NB4 (cell line): ENCODE measurements at regions not wholly inside any gene's neighbourhood (a gene's known extent, or its start where the extent isn't known, plus 50 kb on each side); places are given as distances from the start of the nearest gene placed in this dataset.

ENCODE experiments used
- DNase-seq: peaks from one replicate; pipeline ENCODE4 v3.0.0; 2010; ENCODE audit warnings: low read depth
- H3K4me3 ChIP-seq: one replicate; pipeline ENCODE4 v1.5.1; 2011; ENCODE audit warnings: mild to moderate bottlenecking, low read depth, low read length, moderate library complexity
- MYC ChIP-seq: IDR thresholded peaks from 2 replicates; pipeline ENCODE4 v1.6.1; 2011; ENCODE audit warnings: low read depth, low read length
- POLR2A ChIP-seq: IDR thresholded peaks from 2 replicates; pipeline ENCODE4 v1.6.1; 2011; ENCODE audit warnings: mild to moderate bottlenecking; ENCODE audit not compliant: insufficient read length; ENCODE audit errors: extremely low read depth
- TF ChIP-seq, protein P1 (sequence below): IDR thresholded peaks from one replicate; pipeline ENCODE4 v1.5.1; 2012; ENCODE audit warnings: low read depth, low read length
- TF ChIP-seq, protein P2 (sequence below): IDR thresholded peaks from 2 replicates; pipeline ENCODE4 v1.6.1; 2011; ENCODE audit warnings: low read depth, low read length

DNA sequence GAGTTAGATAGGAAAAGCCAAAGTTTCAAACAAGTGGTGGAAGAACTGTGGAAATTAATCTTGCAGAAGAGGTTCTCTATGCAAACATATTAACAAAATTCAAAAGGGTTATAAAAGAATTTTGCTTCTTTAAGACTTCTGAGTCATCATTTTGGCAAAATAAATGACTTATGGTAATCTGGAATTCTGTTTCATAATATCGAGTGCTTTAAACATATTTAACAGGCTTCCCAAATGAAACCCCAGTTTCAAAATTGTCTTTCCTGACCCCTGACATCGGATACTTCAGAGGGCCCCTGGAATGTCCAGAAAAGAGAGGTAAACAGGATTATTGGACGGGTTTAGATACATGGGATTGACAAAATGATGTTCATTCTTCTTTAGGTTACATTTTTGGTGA lies 444.6 kb downstream of the HTR7 start:
- no peak overlapping the region for H3K4me3 ChIP-seq
- no peak for DNase-seq
- TF ChIP-seq, protein P1, sequence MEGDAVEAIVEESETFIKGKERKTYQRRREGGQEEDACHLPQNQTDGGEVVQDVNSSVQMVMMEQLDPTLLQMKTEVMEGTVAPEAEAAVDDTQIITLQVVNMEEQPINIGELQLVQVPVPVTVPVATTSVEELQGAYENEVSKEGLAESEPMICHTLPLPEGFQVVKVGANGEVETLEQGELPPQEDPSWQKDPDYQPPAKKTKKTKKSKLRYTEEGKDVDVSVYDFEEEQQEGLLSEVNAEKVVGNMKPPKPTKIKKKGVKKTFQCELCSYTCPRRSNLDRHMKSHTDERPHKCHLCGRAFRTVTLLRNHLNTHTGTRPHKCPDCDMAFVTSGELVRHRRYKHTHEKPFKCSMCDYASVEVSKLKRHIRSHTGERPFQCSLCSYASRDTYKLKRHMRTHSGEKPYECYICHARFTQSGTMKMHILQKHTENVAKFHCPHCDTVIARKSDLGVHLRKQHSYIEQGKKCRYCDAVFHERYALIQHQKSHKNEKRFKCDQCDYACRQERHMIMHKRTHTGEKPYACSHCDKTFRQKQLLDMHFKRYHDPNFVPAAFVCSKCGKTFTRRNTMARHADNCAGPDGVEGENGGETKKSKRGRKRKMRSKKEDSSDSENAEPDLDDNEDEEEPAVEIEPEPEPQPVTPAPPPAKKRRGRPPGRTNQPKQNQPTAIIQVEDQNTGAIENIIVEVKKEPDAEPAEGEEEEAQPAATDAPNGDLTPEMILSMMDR = no peak
- no peak for TF ChIP-seq MYC
- no peak for TF ChIP-seq POLR2A
- TF ChIP-seq, protein P2, sequence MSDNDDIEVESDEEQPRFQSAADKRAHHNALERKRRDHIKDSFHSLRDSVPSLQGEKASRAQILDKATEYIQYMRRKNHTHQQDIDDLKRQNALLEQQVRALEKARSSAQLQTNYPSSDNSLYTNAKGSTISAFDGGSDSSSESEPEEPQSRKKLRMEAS = no peak

DNA sequence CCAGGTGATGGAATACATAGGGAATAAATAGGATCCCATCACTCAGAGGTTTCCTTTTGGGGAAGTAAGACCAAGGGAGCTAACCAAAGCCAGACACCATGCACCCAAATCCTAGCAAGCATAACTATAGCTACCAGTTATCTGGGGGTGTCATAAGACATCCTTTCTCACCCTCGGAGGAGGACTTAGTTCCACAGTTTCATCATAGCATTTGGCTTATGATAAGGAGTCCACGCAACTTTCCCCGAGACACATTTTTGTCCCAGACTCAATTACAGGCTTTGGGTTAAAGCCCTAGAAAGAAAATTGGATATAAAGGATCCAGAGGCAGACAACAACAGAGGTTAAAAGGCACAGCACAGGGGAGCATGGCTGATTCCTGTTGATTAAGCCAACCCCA lies 442.9 kb downstream of the HTR7 start:
- TF ChIP-seq POLR2A (no peak), MYC (no peak)
- TF ChIP-seq, protein P2 = no peak
- TF ChIP-seq, protein P1 = no peak
- H3K4me3 ChIP-seq = no peak overlapping the region
- DNase-seq = no peak

DNA sequence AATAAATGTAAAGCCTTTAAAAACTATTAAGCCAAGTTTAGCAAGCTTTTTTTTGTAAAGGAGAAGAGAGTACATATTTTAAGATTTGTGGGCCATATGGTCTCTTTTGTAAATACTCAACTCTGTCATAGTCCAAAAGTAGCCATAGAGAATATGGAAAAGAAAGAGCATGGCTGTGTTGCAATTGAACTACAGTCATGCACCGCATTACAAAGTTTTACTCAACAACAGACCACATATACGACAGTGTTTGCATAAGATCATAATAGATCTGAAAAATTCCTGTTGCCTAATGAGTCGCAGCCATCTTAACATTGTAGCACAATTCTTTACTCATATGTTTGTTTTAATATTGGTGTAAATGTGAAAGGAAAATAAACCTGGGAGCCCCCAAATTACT lies 440.8 kb downstream of the HTR7 start:
- H3K4me3 ChIP-seq = no peak overlapping the region
- TF ChIP-seq, protein P2 = no peak
- TF ChIP-seq POLR2A = no peak
- DNase-seq = no peak

DNA sequence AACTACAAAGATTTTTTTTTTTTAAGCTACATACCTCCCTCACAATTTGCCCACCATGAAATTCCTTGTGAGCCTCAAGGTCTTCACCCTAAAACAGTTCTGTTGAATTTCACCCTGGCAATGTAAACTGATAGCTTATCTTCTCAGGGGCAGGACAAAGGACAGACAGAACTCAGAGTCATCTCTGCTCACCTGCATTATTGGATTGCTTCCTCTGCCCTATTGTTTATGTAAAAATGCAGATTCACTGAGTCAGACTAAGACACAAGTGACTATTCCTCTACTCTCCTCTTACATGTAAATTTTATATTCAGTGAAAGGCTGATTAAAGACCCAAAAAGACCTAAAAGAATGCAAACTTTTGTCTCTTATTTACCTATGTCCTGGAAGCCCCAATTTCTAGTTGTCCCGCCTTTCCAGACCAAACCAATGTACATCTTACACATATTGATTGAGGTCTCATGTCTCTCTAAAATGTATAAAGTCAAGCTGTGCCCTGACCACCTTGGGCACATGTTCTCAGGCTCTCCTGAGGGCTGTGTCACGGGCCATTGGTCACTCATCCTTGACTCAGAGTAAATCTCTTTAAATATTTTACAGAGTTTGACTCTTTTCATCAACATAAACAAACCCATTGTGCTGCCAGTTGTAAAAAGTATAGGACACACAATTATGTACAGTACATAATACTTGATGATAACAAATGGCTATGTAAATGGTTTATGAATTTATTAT lies 440.2 kb downstream of the HTR7 start:
- DNase-seq = no peak
- no peak overlapping the region for H3K4me3 ChIP-seq
- TF ChIP-seq MYC (no peak), POLR2A (no peak)
- TF ChIP-seq, protein P1 = no peak
- TF ChIP-seq, protein P2 = no peak

DNA sequence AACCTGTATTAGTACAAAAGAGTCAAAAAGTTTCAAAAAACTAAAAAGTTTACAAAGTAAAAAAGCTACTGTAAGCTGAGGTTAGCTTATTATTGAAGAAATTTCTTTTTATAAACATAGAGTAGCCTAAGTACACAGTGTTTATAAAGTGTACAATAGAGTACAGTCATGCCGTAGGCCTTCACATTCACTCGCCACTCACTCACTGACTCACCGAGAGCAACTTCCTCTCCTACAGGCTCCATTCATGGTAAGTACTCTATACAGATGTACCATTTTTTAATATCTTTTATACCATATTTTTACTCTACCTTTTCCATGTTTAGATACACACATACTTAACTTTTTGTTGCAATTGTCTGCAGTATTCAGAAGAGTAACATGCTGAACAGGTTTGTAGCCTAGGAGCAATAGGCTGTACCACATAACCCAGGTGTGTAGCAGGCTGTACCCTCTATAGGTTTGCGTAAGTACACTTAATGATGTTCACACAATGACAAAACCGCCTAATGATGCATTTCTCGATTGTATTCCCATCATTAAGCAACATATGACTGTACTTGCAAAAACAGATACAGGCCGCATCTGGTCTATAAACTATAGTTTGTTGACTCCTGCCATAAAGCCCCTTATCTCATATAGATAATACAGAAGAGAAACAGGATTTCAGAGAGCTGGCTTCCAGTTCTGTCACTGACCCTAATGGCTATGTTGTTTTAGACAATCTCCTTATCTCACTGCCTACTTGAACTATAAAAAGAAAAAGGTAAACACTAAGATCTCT lies 438.8 kb downstream of the HTR7 start:
- TF ChIP-seq, protein P1 = no peak
- no peak for TF ChIP-seq POLR2A
- TF ChIP-seq, protein P2 = no peak
- TF ChIP-seq MYC = no peak
- no peak overlapping the region for H3K4me3 ChIP-seq
- no peak for DNase-seq

DNA sequence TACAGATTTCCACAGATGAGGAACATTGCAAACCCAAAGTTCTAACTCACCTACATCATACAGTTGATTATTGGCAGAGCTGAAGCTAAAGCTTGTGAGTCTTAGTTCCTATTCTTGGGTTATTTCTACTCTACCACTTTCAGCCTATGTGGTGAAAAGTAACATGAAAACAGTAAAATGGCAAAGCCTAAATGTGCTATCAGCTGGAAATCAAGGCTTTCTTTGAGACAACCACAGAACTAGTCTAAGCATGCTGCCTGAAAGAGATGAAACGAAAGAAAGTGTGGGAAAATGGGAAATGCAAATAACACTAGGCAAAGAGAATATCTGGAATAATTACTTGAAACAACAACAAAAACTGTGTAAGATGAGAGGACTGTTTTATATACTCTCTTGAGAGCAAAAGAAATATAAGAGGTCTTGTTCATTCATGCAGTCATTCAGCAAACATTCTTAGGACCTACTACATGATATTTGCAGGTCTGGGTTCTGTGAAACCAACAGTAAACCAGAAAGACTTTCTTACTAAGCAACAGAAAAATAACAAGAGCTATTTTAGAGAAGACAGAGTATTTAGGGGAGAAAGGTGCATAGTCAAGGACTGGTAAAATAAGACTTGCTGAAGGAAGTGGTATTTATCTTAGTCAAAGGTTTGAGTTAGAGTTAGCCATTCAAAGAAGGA lies 437.1 kb downstream of the HTR7 start:
- no peak for DNase-seq
- no peak for TF ChIP-seq POLR2A
- TF ChIP-seq, protein P2 = no peak
- TF ChIP-seq, protein P1 = no peak
- TF ChIP-seq MYC = no peak
- H3K4me3 ChIP-seq = no peak overlapping the region
